Embryonic facial prominence (tissue), 1 donor: ENCODE measurements at regions not wholly inside any gene's neighbourhood (a gene's known extent, or its start where the extent isn't known, plus 50 kb on each side); places are given as distances from the start of the nearest gene placed in this dataset.
"Not testable (repeated sequence)": the region's sequence is repeated elsewhere in the genome, so short reads cannot be mapped to it uniquely, and the experiment has no call there.

Experiments used
- DNase-seq: peaks from one replicate; pipeline ENCODE4 v3.0.0-alpha.2; 2016; ENCODE audit errors: extremely low spot score

DNA sequence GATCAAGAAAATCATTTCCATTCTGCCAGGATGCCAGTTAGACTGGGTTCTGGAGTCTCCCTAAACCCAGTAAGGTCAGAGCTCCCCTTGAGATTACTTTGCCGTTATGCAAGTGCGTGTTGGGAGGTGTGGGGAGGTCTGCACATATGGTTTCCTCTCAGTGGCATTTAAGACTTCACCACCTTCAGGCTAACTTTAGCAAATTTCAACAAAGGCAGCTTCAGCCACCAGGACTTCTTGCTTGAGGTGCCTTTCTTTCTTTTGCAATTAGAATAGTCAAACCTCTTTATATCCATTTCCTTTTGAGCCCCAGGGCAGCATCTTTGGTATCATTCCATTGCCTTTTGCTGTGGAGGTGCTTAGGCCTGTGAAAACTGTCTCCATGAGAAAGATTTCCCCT lies 117.2 kb upstream of the CCND2 start:
- no peak for DNase-seq

DNA sequence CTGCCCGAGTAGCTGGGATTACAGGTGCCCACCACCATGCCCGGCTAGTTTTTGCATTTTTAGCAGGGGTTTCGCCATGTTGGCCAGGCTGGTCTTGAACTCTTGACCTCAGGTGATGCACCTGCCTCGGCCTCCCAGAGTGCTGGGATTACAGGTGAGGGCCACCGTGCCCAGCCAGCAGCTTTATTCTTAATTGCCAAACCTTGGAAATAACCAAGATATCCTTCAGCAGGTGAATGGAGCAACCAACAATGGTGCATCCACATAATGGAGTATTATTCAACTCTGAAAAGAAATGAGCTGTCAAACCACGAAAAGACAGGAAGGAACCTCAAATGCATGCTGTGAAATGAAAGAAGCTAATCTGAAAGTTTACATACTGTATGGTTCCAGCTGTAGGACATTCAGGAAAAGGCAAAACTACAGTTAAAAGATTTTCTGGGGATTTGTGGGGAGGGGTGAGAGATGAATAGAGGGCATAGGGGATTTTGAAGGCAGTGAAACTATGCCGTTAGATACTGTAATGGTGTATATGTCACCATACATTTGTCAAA lies 118.8 kb upstream of the CCND2 start:
- DNase-seq = no peak

DNA sequence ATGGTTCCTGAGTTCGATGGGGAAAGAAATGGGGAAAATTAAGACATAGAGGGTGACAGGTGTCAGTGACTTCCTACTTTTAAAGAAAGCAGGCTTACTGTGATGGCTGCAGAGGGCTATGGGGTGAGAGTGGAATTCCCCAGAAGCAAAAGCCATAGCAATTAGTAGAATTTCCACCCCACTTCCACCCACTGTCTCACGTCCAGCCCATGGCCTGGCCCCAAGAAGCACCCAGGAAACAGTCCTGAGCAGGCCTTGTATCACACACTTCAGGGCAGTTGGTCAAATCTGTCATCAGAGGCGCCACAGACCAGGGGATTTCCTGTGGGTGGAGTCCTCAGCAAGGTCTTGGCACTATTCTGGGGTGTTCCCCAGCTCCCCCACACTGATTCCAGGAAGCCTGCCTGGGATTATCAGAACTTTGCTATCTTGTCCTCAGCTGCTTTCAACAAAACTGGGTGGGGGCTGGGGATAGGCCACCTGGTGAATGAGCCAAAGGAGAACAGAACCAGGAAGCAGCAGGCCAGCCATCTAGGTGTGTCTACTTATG lies 120.1 kb upstream of the CCND2 start:
- DNase-seq = no peak

DNA sequence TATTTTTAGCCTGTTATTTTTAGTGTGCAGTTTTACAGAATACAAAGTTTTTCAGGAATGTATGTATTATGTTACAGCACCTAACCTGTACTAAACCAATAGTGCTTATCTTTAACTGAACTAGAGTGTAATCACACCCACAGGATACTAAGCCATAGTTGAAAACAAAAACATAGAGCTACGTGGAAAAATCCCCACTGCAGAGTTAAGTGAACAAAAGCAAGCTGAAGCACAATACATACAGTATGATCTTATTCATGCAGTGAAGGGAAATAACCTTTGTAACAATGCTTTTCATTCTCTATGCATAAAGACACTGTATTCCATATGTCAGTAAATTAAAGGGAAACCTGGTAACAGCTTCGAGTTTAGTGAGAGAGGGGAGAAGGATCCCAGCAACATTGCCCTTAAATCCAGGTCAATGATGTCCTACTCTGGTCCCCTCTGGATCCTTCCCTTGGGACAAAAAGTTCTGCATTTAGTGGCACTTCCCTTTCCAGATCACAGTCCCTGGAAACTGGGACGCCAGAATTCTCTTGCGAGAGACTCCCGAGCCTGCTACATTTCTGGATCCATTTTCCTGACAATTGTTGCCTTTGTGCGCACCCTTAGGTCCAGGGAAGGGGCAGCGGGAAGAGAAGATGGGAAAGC lies 121.3 kb upstream of the CCND2 start:
- DNase-seq = no peak

DNA sequence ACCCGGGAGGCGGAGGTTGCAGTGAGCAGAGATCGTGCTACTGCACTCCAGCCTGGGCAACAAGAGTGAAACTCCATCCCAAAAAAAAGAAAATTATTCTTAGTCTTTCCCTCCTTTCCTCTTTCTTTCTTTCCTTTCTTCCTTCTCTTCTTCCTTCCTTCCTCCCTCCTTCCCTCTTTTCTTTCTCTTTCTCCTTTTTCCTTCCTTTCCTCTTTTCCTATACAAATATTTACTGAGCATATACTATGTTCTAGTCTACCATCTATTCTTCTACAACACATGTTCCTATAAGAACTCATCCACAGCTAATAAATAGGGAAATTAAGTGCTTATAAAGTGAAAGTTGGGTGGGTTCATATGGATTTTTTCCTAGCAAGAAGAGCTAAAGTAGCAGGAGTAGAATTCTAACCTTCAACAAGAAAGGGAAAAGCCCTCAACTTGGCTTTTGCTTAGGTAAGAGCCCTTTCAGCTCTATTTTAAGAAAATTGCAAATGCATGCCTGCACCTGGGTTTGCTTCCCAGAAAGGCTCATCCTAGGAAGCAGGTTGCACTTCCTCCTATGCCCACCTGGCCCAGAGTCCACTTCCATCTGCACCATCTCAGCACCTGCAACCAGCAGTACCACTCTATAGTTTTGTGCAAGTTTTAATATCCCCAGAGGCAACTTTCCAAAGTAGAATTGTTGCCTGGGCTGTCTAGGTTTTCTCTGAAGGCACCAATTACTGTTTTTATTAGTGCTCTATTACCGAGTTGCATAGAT lies 122.0 kb upstream of the CCND2 start:
- DNase-seq = no peak

DNA sequence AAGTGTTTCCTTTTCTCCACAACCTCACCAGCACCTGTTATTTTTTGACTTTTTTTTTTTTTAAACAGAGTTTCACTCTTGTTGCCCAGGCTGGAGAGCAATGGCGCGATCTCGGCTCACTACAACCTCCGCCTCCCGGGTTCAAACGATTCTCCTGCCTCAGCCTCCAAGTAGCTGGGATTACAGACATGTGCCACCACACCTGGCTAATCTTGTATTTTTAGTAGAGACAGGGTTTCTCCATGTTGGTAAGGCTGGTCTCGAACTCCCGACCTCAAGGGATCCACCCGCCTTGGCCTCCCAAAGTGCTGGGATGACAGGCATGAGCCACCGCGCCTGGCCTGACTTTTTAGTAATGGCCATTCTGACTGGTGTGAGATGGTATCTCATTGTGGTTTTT lies 123.2 kb upstream of the CCND2 start:
- not testable (repeated sequence) for DNase-seq

DNA sequence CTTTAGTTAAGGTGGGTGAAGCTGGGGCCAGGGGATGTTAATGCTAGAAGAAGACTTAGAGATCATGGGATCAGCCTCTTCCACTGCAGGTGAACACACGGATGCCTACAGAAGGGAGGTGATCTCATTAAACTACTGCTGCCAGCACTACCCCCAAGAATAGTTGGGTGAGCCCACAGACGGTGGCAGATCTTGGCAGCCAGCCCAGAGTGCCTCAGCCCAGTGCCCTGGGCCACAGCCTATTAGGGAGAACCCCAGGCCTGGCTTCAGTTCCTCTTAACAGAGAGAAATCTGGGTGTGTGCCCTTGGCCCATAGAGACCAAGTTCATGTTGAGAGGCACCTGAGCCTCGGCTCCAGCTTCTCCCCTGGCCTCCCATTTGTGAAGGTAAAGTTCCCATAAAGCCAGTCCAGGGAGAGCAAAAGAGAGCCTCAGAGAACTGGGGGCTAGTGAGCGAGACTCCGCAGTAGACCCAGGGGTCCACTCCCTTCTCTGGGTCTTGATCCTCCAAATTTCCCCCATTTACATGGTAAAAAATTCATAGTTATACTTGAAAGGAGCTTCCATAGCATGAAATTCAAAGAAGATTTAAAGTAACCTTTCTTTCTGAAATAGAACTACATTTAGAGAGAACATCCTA lies 125.0 kb upstream of the CCND2 start:
- DNase-seq = no peak

DNA sequence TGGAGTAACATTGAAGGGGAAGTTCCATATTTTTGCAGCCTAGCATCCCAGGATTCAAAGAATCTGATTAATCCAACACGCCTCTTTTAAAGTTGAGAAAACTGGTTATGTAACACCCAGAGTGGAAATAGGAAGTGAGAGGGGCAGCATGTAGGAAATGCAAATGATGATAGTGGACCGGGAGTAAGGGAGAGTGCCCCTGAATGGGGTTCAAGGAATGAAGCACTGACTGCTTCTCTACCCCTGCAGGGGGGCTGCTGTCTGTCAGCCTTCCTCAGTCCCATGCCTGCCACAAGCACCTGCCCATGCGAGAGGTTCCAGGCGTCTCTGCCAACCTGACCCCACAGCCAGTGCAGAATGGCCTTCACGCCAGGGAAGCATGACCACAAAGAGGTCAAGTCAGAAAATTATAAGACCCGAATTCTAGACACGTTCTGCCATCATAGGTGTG lies 126.5 kb upstream of the CCND2 start:
- no peak for DNase-seq

DNA sequence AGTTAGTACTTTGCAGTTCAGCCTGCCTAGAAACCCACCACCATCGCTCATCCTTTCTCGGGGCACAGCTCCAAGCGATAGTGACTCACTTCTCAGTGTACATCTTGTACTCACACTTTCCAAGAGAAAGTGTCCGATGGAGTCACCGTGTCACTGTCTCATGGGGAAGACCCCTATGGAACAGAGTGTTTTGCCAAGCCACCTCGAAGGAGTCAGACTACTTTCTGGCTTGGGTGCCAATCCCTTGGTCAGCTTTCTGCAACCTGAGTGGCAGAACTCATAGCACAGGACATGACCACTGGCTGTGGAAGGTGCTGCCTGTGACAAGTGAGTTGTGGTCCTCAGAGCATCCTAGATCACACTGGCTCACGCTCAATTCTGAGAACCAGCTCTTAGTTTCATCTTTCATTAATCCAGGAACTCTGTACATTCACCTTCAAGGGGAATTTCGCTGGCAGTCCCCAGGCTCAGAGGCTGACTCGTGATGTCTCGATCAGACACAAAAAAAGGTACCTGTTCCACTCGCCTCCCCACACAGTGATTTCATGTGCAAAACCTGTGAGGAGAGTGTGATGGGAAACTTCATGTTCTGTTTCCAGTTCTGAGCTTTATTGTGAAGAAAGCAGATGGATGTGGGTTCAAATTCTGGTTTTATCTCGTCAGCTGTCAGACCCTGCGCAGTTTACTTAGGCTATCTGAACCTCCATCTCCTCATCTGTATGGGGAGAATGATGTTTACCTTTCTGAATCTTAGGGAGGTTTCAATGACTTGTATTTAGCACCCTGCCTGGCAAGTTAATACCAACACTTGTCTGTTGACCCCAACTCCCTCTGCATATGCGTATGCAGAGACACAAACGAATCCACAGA lies 127.3 kb upstream of the CCND2 start:
- no peak for DNase-seq

DNA sequence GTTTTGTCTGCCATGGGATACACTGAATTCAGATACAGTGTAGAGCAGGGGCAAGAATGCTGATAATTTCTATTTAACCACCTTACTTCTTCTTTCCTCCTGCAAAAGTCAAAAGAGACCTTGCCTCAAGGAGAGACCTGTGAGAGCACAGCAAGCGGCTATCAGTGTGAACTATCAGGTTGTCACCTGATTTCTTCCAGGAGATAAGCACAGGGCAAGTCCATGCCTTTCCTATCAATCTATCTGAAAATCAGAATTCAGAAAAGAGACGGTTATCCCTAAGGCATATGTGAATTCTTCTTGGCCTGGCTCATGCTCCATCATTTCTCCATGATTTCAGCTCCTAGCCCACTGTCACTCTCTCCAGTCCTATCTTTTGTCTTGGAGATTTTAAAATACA lies 128.9 kb upstream of the CCND2 start:
- no peak for DNase-seq

DNA sequence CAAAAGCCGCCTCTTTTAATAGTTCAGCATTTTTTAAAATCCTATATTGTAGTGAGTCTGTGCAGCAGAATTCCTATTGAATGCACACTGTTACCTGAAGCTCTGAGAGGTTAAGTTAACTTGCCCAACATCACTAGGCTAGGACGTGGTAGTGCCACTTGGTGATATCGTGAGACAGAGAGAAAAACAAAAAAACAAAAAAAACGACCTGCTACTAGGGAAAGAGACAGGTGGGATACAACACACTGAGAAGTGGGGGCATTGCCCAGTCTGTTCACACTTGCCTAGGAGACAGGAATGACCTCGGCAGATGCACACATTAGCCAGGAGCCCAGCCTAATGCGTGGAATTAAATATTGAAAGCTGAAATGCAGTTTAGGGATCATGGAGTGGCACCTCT lies 129.7 kb upstream of the CCND2 start:
- no peak for DNase-seq

DNA sequence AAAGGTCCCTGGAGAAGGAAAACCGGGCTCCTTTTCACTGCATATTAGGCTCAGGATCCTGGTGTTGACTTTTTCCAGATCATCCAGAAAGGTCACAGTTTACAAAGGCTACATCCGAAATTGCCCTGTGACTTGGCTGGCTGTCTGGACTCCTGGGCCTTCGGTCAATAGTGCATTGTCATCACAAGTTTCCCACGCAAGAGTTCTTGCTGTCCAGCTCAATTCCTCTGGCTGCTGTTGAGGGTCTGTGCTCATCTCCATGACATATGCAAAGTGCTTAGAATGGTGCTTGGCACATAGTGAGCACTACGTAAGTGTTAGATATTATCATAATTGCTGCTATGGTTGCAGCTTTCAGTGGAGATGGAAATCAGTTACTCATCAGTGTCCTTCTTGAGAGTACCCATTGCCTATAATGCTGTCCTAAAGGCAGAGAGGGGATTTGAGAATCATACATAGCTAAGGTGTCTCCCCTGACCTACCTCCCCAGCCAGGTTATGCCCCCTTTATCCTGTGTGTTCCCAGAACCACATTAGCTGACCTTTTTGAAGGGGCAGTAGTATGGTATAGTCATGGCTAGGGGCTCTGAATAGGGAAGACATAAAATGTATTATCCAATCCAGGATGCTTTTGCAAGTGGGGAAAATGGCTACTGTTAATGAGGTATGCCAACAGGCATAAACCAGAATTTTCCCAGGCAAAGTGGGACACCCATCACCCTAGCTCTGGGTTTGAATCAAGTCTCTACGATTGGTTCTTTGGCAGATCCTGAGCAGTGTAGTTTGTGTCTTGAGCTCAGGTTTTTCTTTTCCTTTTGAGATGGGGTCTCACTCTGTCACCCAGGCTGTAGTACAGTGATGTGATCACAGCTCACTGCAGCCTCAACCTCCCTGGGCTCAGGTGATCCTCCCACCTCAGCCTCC lies 132.0 kb upstream of the CCND2 start:
- no peak for DNase-seq

DNA sequence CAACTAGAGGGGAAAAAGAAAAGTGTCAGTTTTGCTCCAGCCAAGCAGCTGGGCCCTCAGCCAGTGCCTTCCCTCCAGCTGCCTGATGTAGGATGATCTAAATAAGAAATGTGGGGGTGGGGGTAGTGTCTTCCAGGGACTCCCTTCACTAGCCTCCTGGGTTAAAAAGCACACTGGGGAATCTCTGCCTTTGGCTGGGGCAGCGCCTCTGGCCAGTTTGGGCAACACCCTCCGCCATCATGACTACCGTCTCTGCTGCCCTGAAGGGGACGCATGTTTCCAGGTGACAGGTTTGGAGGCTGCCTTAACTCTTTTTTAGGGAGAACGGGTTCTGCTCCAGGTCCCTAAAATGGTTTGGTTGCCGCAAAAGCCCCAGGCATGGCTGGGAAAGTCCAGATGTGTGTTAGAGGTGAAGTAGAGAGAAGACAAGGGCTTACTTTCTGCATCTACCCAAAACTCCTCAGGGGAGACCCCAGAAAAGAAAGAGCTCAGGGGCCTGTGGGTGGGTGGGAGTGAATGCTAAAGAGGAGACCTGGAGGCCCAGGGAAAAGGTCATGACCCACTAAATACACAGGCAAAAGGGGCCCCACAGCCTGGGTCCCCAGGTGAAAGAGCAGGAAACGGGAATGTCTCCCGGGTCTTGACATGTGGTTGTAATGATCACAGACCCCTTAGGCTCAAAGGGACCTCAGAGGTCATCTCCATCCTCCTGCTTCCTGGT lies 132.8 kb upstream of the CCND2 start:
- no peak for DNase-seq

DNA sequence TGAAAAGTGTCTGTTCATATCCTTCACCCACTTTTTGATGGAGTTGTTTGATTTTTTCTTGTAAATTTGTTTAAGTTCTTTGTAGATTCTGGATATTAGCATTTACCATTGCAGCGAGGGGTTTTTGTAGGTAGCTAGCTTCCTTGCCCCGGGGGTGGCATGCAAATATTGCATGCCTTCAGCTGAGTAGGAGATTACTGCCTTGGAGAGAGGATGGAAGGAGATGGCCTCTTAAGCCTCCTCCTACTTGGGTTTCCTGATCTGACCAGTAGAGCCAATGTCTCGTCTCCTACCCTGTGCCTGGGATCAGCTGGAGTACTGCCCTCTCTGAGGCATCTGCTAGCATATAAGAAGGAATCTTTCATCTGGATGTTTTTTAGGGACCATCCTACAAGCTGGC lies 134.4 kb upstream of the CCND2 start:
- no peak for DNase-seq

DNA sequence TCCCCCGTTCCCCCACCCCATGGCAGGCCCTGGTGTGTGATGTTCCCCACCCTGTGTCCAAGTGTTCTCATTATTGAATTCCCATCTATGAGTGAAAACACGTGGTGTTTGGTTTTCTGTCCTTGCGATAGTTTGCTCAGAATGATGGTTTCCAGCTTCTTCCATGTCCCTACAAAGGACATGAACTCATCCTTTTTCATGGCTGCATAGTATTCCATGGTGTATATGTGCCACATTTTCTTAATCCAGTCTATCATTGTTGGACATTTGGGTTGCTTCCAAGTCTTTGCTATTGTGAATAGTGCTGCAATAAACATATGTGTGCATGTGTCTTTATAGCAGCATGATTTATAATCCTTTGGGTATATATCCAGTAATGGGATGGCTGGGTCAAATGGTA lies 135.0 kb upstream of the CCND2 start:
- DNase-seq = not testable (repeated sequence)

DNA sequence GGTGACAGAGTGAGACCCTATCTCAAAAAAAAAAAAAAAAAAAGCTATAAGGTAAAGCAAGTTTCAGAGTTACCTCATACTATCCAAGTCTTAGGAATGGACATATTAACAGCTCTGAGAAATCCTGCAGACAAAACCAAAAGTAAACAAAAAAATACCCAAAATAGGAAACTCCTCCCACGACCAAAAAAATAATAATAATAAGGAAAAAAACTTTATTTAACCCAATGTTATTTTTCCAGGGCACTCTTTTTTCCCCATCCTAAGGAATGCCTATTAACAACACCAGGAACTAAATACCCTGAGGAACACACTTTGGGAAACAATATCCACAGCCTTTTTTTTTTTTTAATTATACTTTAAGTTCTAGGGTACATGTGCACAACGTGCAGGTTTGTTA lies 135.5 kb upstream of the CCND2 start:
- DNase-seq = no peak

DNA sequence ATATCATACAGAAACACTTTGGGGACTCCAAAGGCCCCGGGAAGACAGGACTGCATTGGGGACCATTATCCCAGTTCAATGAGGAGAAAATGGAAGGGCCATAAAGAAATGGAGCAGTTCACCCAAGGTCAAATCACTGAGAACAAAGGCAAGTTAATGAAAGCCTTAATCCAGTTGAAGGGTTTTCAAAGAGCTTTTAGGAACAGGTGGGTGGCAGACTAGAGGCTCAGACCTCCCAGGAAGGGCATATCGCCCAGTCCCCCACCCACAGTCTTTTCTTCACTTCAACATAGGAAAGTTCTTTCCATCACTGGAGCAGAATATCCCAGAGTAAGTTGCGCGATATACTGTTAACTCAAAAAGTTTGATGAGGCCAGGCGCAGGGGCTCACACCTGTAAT lies 136.1 kb upstream of the CCND2 start:
- DNase-seq = no peak

DNA sequence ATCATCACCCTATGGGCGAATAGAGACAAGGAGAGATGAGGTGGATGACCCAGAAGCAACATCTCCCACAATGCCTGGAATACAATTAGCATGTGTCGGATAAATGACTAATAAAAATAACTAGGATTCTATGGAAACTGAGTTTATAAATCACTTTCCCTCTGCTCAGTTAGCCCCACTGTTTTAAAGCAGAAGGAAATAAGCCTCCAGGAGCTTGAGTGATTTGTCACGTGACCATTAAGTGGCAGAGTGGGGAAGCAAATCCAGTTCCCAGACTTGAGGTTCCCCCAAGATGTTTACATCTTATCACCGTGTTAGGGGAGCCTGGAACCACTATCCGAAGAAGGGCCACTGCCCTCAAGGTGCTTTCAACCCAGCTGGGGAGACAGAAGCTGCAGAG lies 136.5 kb upstream of the CCND2 start:
- no peak for DNase-seq

DNA sequence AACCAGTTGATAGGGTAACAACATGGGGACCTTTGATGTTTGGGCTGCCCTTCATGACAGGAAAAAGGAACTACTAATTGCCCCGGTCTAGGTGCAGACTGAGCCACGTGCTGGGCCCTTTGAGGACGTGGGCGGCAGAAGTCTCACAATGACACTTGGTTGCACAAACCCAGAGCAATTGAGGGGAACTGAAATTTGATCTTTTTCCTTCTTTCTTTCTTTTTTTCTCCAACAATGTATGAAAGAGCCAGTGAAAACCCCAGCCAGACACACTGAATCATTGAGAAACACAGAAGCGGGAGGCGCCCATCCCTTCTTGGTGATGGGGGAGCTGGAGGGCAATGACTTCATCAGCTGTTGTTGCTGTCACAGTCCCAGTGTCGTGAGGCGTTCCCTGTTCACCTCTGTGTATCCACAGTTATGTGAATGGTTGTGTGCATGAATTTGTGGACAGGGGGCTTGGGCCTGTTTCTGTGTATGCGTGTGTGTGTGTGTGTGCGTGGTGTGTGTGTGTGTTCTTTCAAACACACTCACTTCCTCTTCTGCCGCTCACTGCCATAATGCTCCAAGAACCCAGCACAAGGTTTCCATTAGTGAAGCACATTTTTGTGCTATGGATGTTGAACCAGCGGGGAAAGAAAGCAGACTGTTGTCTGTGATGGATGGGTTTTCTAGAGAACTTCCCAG lies 137.5 kb upstream of the CCND2 start:
- DNase-seq = peak; percentile 80
